ENCODE measurements at regions not wholly inside any gene's neighbourhood (a gene's known extent, or its start where the extent isn't known, plus 50 kb on each side); places are given as distances from the start of the nearest gene placed in this dataset.
"Not testable (repeated sequence)": the region's sequence is repeated elsewhere in the genome, so short reads cannot be mapped to it uniquely, and the experiment has no call there.

- TF ChIP-seq CEBPB (IDR thresholded peaks at IDR 0.05; ENCODE audit: low read depth, low read length), result no peak
- TF ChIP-seq ATF2 (IDR thresholded peaks at IDR 0.05; ENCODE audit: low read length), result no peak
Observed at GRCh38 chr4:13700021-13700857, 72.7 kb upstream of the BOD1L1 start (continued).

DNA sequence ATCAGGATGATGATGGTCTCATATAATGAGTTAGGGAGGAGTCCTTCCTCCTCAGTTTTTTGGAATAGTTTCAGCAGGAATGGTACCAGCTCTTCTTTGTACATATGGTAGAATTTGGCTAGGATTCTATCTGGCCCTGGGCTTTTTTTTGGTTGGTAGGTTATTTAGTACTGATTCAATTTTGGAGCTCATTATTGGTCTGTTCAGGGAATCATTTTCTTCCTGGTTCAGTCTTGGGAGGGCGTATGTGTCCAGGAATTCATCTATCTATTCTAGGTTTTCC is 73.3 kb upstream of the BOD1L1 start:
- CTCF ChIA-PET (ENCODE audit: partially characterized antibody), result interaction anchor here (0.6 to 0.7 kb wide), 2 partner anchors 18 to 147 kb away, joined by 3 read pairs; no protein-coding TSS in a partner anchor
- H2AFZ ChIP-seq (ENCODE audit: low read length); H3K23me2 ChIP-seq (ENCODE audit: low read depth, low read length); H3K9ac ChIP-seq (replicated peaks in 1 of 4; ENCODE audit: extremely low read depth in 1 of 4, low read depth in 3 of 4, low read length in 3 of 4); DNase-seq (ENCODE audit: low read depth in 1 of 2, low spot score in 2 of 2); FAIRE-seq; H2BK20ac ChIP-seq (ENCODE audit: low read length); H4K5ac ChIP-seq (ENCODE audit: insufficient read length, low read depth, low read length); H3K9me3 ChIP-seq (ENCODE audit: insufficient read depth in 2 of 2, low read depth in 1 of 2, low read length in 1 of 2); H3K4me3 ChIP-seq (ENCODE audit: extremely low read depth in 1 of 4, insufficient read depth in 2 of 4, low read depth in 3 of 4, low read length in 4 of 4); H2BK5ac ChIP-seq (ENCODE audit: low read depth, low read length); H3K56ac ChIP-seq (replicated peaks; ENCODE audit: insufficient read length, low read depth, low read length); H3K23ac ChIP-seq (ENCODE audit: insufficient read length); H2BK12ac ChIP-seq (ENCODE audit: low read depth, low read length); H3K79me2 ChIP-seq (ENCODE audit: control insufficient read depth in 1 of 2, insufficient read depth in 2 of 2, low read length in 2 of 2); H4K8ac ChIP-seq (ENCODE audit: extremely low read depth, insufficient read depth, low read length); H2BK15ac ChIP-seq (ENCODE audit: low read length); H3K14ac ChIP-seq (ENCODE audit: insufficient read length); H2AK5ac ChIP-seq (ENCODE audit: low read depth, low read length); H3K36me3 ChIP-seq (ENCODE audit: control insufficient read depth in 2 of 4, insufficient read depth in 4 of 4, low read length in 3 of 4); POLR2A ChIA-PET (ENCODE audit: partially characterized antibody); H3K79me1 ChIP-seq (ENCODE audit: low read depth, low read length); H3K27me3 ChIP-seq (replicated peaks in 1 of 4; ENCODE audit: control insufficient read depth in 3 of 4, extremely low read depth in 1 of 4, insufficient read depth in 3 of 4, low read length in 3 of 4); H3K18ac ChIP-seq (ENCODE audit: extremely low read depth, low read length); H3K4me1 ChIP-seq (replicated peaks in 1 of 4; ENCODE audit: control insufficient read depth in 3 of 4, insufficient read depth in 4 of 4, low read length in 3 of 4); H3K27ac ChIP-seq (ENCODE audit: low read depth, low read length); H3K4me2 ChIP-seq (ENCODE audit: insufficient read depth in 1 of 2, low read depth in 2 of 2, low read length in 2 of 2); H4K20me1 ChIP-seq (replicated peaks in 1 of 2; ENCODE audit: control insufficient read depth in 1 of 2, insufficient read depth in 2 of 2, low read length in 2 of 2); H2BK120ac ChIP-seq (replicated peaks; ENCODE audit: low read depth, low read length); H4K91ac ChIP-seq (replicated peaks; ENCODE audit: insufficient read length, low read length); H3K4ac ChIP-seq (replicated peaks; ENCODE audit: insufficient read length, low read depth, low read length): not testable (repeated sequence)
- 94% methylated on average over 1 of the region's 1 CpG; no CpG with 5 or more reads in 1 of the 2 experiments for WGBS, 2 experiments (ENCODE audit: extremely low coverage in 1 of 2, insufficient coverage in 1 of 2, insufficient read length in 1 of 2, insufficient replicate concordance in 2 of 2, low coverage in 1 of 2, low lambda C conversion rate in 2 of 2, missing lambda C conversion rate in 1 of 2)

Measured in H1 (cell line).